A549 (cell line): ENCODE measurements at regions not wholly inside any gene's neighbourhood (a gene's known extent, or its start where the extent isn't known, plus 50 kb on each side); places are given as distances from the start of the nearest gene placed in this dataset.

Experiments
- ATAC-seq, 2 experiments: fragments of 200-7000 bp in 1 of 2; fragments of >200 bp in 1 of 2; cut with Nextera tagmentation in 1 of 2; cut with Tn5 transposase in 1 of 2; 3 replicates each; pipeline versions ENCODE4 v1.8.0 to v1.9.1; 2018 to 2020; ENCODE audit warnings: mild to moderate bottlenecking in 1 of 2, moderate library complexity in 1 of 2
- CTCF ChIA-PET: fragments of 300-600 bp; sonication (Branson Sonifier 250); formaldehyde crosslinking; extraction: SDS; loops from one replicate; lab custom pipeline; 2021; ENCODE audit warnings: antibody characterized with exemption, inconsistent platforms; lab: Yijun Ruan, JAX
- POLR2A ChIA-PET: fragments of 350-600 bp; formaldehyde crosslinking; extraction: SDS; loops from one replicate; lab custom pipeline; 2021; ENCODE audit warnings: antibody characterized with exemption, inconsistent platforms; lab: Yijun Ruan, JAX
- DNase-seq, 2 experiments: peaks; one replicate each; pipeline versions ENCODE4 v3.0.0 to v3.0.0-alpha.2; 2011 to 2016; ENCODE audit warnings: low read depth in 1 of 2, low spot score in 1 of 2
- FAIRE-seq: peaks from 2 replicates; lab custom pipeline; 2011; peaks lifted over from hg19 to GRCh38; lab: Jason Lieb, UNC
- H3K27ac ChIP-seq, 2 experiments: fragments of >200 bp; sonication (Bioruptor Twin); formaldehyde crosslinking; 3 replicates each; pipeline ENCODE4 v1.5.1; 2016 to 2017
- H3K4me1 ChIP-seq: fragments of >200 bp; sonication (Bioruptor Twin); formaldehyde crosslinking; 3 replicates; pipeline ENCODE4 v1.6.1; 2016
- H3K4me2 ChIP-seq: fragments of >200 bp; sonication (Bioruptor Twin); formaldehyde crosslinking; 3 replicates; pipeline ENCODE4 v1.6.1; 2016
- H3K4me3 ChIP-seq: fragments of >200 bp; sonication (Bioruptor Twin); formaldehyde crosslinking; 3 replicates; pipeline ENCODE4 v1.5.1; 2016
- H3K9me3 ChIP-seq: fragments of >200 bp; sonication (Bioruptor Twin); formaldehyde crosslinking; 3 replicates; pipeline ENCODE4 v1.6.1; 2016
- CBX2 ChIP-seq: fragments of 200-600 bp; sonication (generic); IDR thresholded peaks from 2 replicates; pipeline ENCODE4 v1.6.1; 2016; ENCODE audit warnings: low read depth, mild to moderate bottlenecking, borderline replicate concordance
- CEBPB ChIP-seq, 2 experiments: fragments of >200 bp in 1 of 2; sonication (Bioruptor Twin) in 1 of 2; formaldehyde crosslinking in 1 of 2; IDR thresholded peaks; 2 replicates each; pipeline ENCODE4 v1.6.1; 2012 to 2016
- CHD2 ChIP-seq: fragments of 150-350 bp; IDR thresholded peaks from 2 replicates; pipeline ENCODE4 v1.6.1; 2014; ENCODE audit warnings: low read length; ENCODE audit not compliant: partially characterized antibody
- EHMT2 ChIP-seq: fragments of 200-600 bp; sonication (generic); IDR thresholded peaks from 2 replicates; pipeline ENCODE4 v1.6.1; 2016; ENCODE audit warnings: antibody characterized with exemption, low read depth, mild to moderate bottlenecking, moderate library complexity
- EP300 ChIP-seq, 2 experiments: fragments of >200 bp; sonication (Bioruptor Twin); formaldehyde crosslinking; IDR thresholded peaks; 2 replicates in 1 of 2; 3 replicates in 1 of 2; pipeline ENCODE4 v1.6.1; 2016 to 2017
- FOSL2 ChIP-seq, 2 experiments: fragments of 450-650 bp in 1 of 2; fragments of >200 bp in 1 of 2; sonication (Bioruptor Twin) in 1 of 2; formaldehyde crosslinking; IDR thresholded peaks; 2 replicates each; pipeline versions ENCODE4 v1.5.0 to v1.6.1; 2016 to 2020; ENCODE audit warnings: mild to moderate bottlenecking in 1 of 2, moderate library complexity in 1 of 2
- GATA3 ChIP-seq: IDR thresholded peaks from 2 replicates; pipeline ENCODE4 v1.6.1; 2012; ENCODE audit warnings: borderline replicate concordance
- HEYL ChIP-seq: fragments of 250-450 bp; sonication (Bioruptor Pico); IDR thresholded peaks from 2 replicates; pipeline ENCODE4 v1.8.0; 2021; ENCODE audit warnings: mild to moderate bottlenecking, moderate library complexity
- HOXA7 ChIP-seq: fragments of 250-450 bp; sonication (Bioruptor Pico); IDR thresholded peaks from 2 replicates; pipeline ENCODE4 v1.5.0; 2020; ENCODE audit warnings: mild to moderate bottlenecking, moderate library complexity
- HOXB13 ChIP-seq: fragments of 250-450 bp; sonication (Bioruptor Pico); IDR thresholded peaks from 2 replicates; pipeline ENCODE4 v1.5.0; 2020; ENCODE audit warnings: low read depth, mild to moderate bottlenecking, moderate library complexity
- JUN ChIP-seq, 2 experiments: fragments of >200 bp; sonication (Bioruptor Twin); formaldehyde crosslinking; IDR thresholded peaks; 2 replicates in 1 of 2; 3 replicates in 1 of 2; pipeline ENCODE4 v1.6.1; 2016 to 2017
- KDM5A ChIP-seq: fragments of 200-600 bp; sonication (generic); IDR thresholded peaks from 2 replicates; pipeline ENCODE4 v1.6.1; 2016; ENCODE audit warnings: antibody characterized with exemption, mild to moderate bottlenecking
- MAFK ChIP-seq: fragments of 450-650 bp; IDR thresholded peaks from 2 replicates; pipeline ENCODE4 v1.6.1; 2014; ENCODE audit not compliant: partially characterized antibody
- MYC ChIP-seq: IDR thresholded peaks from 2 replicates; pipeline ENCODE4 v1.6.1; 2012; ENCODE audit warnings: mild to moderate bottlenecking, inconsistent platforms, low read length, improper control_type of control experiment, borderline replicate concordance
- NFE2L2 ChIP-seq: fragments of 150-350 bp; conservative IDR thresholded peaks from 2 replicates; pipeline ENCODE4 v1.6.1; 2014; ENCODE audit warnings: low read length
- NPAS2 ChIP-seq: fragments of 250-450 bp; sonication (Bioruptor Pico); IDR thresholded peaks from 2 replicates; pipeline ENCODE4 v1.8.0; 2022; ENCODE audit warnings: mild to moderate bottlenecking, moderate library complexity, borderline replicate concordance
- RAD21 ChIP-seq, 2 experiments: fragments of >200 bp in 1 of 2; sonication (Bioruptor Twin) in 1 of 2; formaldehyde crosslinking in 1 of 2; IDR thresholded peaks in 1 of 2; conservative IDR thresholded peaks in 1 of 2; 2 replicates in 1 of 2; 3 replicates in 1 of 2; pipeline ENCODE4 v1.6.1; 2012 to 2018; ENCODE audit warnings: inconsistent platforms in 1 of 2
- RCOR1 ChIP-seq: fragments of 150-350 bp; IDR thresholded peaks from 2 replicates; pipeline ENCODE4 v1.6.1; 2014; ENCODE audit warnings: antibody characterized with exemption, low read length, low read depth
- RFX5 ChIP-seq: fragments of 450-650 bp; IDR thresholded peaks from 2 replicates; pipeline ENCODE4 v1.7.1; 2014; ENCODE audit warnings: antibody characterized with exemption, mild to moderate bottlenecking, moderate library complexity
- RNF2 ChIP-seq: fragments of 200-600 bp; sonication (generic); IDR thresholded peaks from 2 replicates; pipeline ENCODE4 v1.6.1; 2016; ENCODE audit warnings: low read depth, mild to moderate bottlenecking, antibody characterized with exemption, moderate library complexity, borderline replicate concordance
- ZC3H11A ChIP-seq: fragments of 450-650 bp; IDR thresholded peaks from 2 replicates; pipeline ENCODE4 v1.6.1; 2014; ENCODE audit warnings: antibody characterized with exemption, mild to moderate bottlenecking
- ZFP36 ChIP-seq: fragments of 450-650 bp; IDR thresholded peaks from 2 replicates; pipeline ENCODE4 v1.6.1; 2014; ENCODE audit warnings: borderline replicate concordance; ENCODE audit not compliant: partially characterized antibody
- ZSCAN20 ChIP-seq: fragments of 250-450 bp; sonication (Bioruptor Pico); IDR thresholded peaks from 2 replicates; pipeline ENCODE4 v1.8.0; 2022; ENCODE audit warnings: mild to moderate bottlenecking, moderate library complexity
- WGBS: methylation state at CpG from one replicate; pipeline ENCODE4 v1.1.6; 2017; ENCODE audit errors: missing lambda C conversion rate; 5-methylcytosine and 5-hydroxymethylcytosine counted together
- TF ChIP-seq, protein P1 (sequence below): IDR thresholded peaks from 2 replicates; pipeline ENCODE4 v1.6.1; 2012; ENCODE audit warnings: low read depth, borderline replicate concordance

DNA sequence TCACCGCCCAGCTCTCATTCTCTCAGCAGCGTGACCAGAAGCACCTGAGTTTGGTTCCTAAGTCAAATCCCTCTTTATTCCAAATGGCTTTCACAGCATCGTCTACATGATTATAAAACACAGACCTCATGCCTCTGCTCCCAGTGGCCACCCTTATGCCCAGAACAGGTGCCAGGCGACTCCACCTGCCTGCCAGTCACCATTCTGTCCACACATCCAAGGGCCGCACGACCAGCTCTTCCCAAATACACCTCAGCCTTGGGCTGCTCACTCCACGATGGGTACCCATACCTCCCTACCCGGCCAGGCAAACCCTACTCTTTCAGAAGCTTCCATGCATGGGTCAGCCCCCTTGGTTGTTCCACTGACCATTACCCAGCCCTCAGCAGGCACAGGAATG is 851.6 kb upstream of the SALL3 start:
- FAIRE-seq: no peak
- DNase-seq: no peak
- ATAC-seq: no peak
- Histone ChIP-seq H3K4me2 (no peak overlapping the region), H3K9me3 (no peaks in the 10 kb centered on the region), H3K4me3 (no peak overlapping the region), H3K27ac (no peak overlapping the region), H3K4me1 (no peaks in the 10 kb centered on the region)
- CTCF ChIA-PET: no interaction called here
- WGBS: 30% methylated on average over 7 of the region's 8 CpGs
- POLR2A ChIA-PET: no interaction called here
- no peak for TF ChIP-seq ZSCAN20 (CRISPR knock-in tag)
- TF ChIP-seq CHD2: no peak
- no peak for TF ChIP-seq RNF2
- no peak for TF ChIP-seq HOXA7 (CRISPR knock-in tag)
- TF ChIP-seq RFX5: no peak
- TF ChIP-seq HEYL (CRISPR knock-in tag): no peak
- TF ChIP-seq NFE2L2: no peak
- TF ChIP-seq CEBPB (IDR thresholded peaks at IDR 0.05): no peak
- TF ChIP-seq GATA3: no peak
- TF ChIP-seq RAD21 (conservative IDR thresholded peaks at IDR 0.05 in 1 of 2, IDR thresholded peaks at IDR 0.05 in 1 of 2): no peak
- TF ChIP-seq JUN (IDR thresholded peaks at IDR 0.05): no peak
- no peak for TF ChIP-seq ZC3H11A
- TF ChIP-seq, protein P1, sequence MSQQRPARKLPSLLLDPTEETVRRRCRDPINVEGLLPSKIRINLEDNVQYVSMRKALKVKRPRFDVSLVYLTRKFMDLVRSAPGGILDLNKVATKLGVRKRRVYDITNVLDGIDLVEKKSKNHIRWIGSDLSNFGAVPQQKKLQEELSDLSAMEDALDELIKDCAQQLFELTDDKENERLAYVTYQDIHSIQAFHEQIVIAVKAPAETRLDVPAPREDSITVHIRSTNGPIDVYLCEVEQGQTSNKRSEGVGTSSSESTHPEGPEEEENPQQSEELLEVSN: no peak
- TF ChIP-seq EP300 (IDR thresholded peaks at IDR 0.05): no peak
- no peak for TF ChIP-seq MYC

- TF ChIP-seq MYC (no peak), ZFP36 (no peak), RCOR1 (no peak), FOSL2 (IDR thresholded peaks at IDR 0.05) (no peak), FOSL2 (CRISPR knock-in tag; IDR thresholded peaks at IDR 0.05) (no peak), MAFK (no peak), KDM5A (no peak), NPAS2 (CRISPR knock-in tag) (no peak), EHMT2 (no peak), HOXB13 (CRISPR knock-in tag) (no peak), GATA3 (no peak), CBX2 (no peak)
- TF ChIP-seq, protein P1: no peak
- POLR2A ChIA-PET: no interaction called here
- no peak for ATAC-seq
- Histone ChIP-seq H3K4me1 (no peaks in the 10 kb centered on the region), H3K27ac (no peak overlapping the region), H3K9me3 (no peaks in the 10 kb centered on the region), H3K4me3 (no peak overlapping the region), H3K4me2 (no peak overlapping the region)
- 4% methylated on average over 4 of the region's 8 CpGs for WGBS
- no peak for DNase-seq
- no peak for FAIRE-seq
- CTCF ChIA-PET: no interaction called here
These were observed 850.4 kb upstream of the SALL3 start for GRCh38 chr18:78129260-78129659.
